Transverse colon (tissue), 4 donors: ENCODE measurements at regions not wholly inside any gene's neighbourhood (a gene's known extent, or its start where the extent isn't known, plus 50 kb on each side); places are given as distances from the start of the nearest gene placed in this dataset.

Experiments used
- DNase-seq: peaks from one replicate; pipeline ENCODE4 v3.0.0-alpha.2; 2019
- H3K27ac ChIP-seq, 4 donors: fragments of 200-600 bp; sonication (generic); 2 replicates each; pipeline ENCODE4 v1.5.1; 2016 to 2018; ENCODE audit warnings: inconsistent platforms in 4 of 4
- H3K27me3 ChIP-seq: fragments of 200-600 bp; sonication (generic); 2 replicates; pipeline ENCODE4 v1.5.1; 2017; ENCODE audit warnings: inconsistent platforms
- H3K36me3 ChIP-seq, 4 donors: fragments of 200-600 bp; sonication (generic); 2 replicates each; pipeline ENCODE4 v1.5.1; 2017 to 2019; ENCODE audit warnings: inconsistent platforms in 4 of 4
- H3K4me1 ChIP-seq, 4 donors: fragments of 200-600 bp; sonication (generic); 2 replicates each; pipeline ENCODE4 v1.5.1; 2017 to 2020; ENCODE audit warnings: inconsistent platforms in 4 of 4
- H3K4me3 ChIP-seq, 4 donors: fragments of 200-600 bp; sonication (generic); 1 replicate in 1 of 4; 2 replicates in 3 of 4; pipeline versions ENCODE4 v1.5.1 to v1.6.1; 2017 to 2019; ENCODE audit warnings: inconsistent platforms in 4 of 4
- H3K9me3 ChIP-seq, 2 donors: fragments of 200-600 bp; sonication (generic); 2 replicates each; pipeline ENCODE4 v1.5.1; 2017 to 2019; ENCODE audit warnings: inconsistent platforms in 2 of 2
- EP300 ChIP-seq: sonication (generic); formaldehyde crosslinking; IDR thresholded peaks from one replicate; pipeline ENCODE4 v1.6.1; 2017; ENCODE audit warnings: antibody characterized with exemption, low read depth
- POLR2A ChIP-seq: fragments of 450-650 bp; IDR thresholded peaks from one replicate; pipeline ENCODE4 v1.6.1; 2016; ENCODE audit warnings: antibody characterized with exemption, mild to moderate bottlenecking, moderate library complexity
- POLR2AphosphoS5 ChIP-seq, 3 donors: sonication (generic); formaldehyde crosslinking; IDR thresholded peaks; one replicate each; pipeline ENCODE4 v1.6.1; 2016; ENCODE audit warnings: antibody characterized with exemption in 3 of 3
- WGBS, 2 donors: methylation state at CpG; one replicate each; pipeline ENCODE4 v1.1.5; 2018; ENCODE audit warnings: low coverage in 1 of 2; 5-methylcytosine and 5-hydroxymethylcytosine counted together
- in situ Hi-C, 4 donors: fragments of 200-750 bp; cut with MboI; loops; one replicate each; pipeline versions ENCODE4 v1.15.0 to v1.15.1; 2017; ENCODE audit warnings: low sequenced_read_pairs in 3 of 4, low pct_ligation_motif_present in 1 of 4, low pct_unique_long_range_greater_than_20kb in 1 of 4
- intact Hi-C: fragments of 100-400 bp; cut with DNase I; formaldehyde crosslinking; loops from one replicate; pipeline ENCODE4 v1.15.1; 2023; ENCODE audit warnings: low total_unique reads
- TF ChIP-seq, protein P1 (sequence below), 5 experiments: fragments of 200-600 bp in 3 of 5; fragments of 450-650 bp in 2 of 5; sonication (generic) in 3 of 5; IDR thresholded peaks; 1 replicate in 2 of 5; 2 replicates in 3 of 5; pipeline ENCODE4 v1.5.1; 2016 to 2017; ENCODE audit warnings: antibody characterized with exemption in 5 of 5, inconsistent platforms in 3 of 5, mild to moderate bottlenecking in 2 of 5, moderate library complexity in 1 of 5

DNA sequence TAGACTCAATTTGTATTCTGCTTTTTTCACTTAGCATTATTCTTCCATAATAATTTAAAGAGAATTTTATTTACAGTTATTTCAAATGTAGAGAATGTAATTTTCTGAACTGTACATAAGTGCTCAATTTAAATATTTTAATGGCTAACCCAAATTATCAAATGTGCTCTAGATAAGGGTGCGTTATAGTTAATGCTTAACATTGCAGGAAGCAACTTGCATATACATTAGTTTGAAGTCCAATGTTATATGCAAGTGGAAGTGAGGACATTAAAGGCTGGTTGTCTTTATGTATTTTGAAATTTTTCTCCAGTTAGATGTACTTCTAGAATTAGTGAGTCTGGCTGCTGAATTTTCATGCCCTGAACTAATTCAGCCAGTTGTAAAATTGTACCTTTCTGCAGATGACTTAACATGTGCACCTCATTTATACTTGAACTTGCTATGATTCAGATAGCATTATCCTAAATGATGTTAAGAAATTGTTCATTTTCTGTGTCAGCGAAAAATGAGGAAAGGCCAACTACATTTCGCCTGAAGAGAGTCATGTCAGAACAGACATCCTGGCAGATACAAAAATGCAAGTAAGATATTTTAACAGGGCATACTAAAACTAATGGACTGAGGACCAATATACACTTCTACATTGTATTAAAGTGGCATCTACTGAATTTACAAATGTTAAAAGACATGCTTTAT, 59.2 kb upstream of the GAREM1 start:
- peaks cover 0 to 20% (median 8%) of the 10 kb centered on the region in 4 donors for H3K4me1 ChIP-seq
- no peaks in the 10 kb centered on the region for H3K27me3 ChIP-seq
- H3K27ac ChIP-seq, result no peak overlapping the region
- no peak for TF ChIP-seq EP300
- no peaks in the 10 kb centered on the region for H3K36me3 ChIP-seq
- intact Hi-C loops, result no loop called here
- H3K4me3 ChIP-seq, result no peak overlapping the region
- 56 to 69% methylated on average over 3 of the region's 3 CpGs for WGBS, 2 donors
- no peak for DNase-seq
- H3K9me3 ChIP-seq, result no peaks in the 10 kb centered on the region
- in situ Hi-C loops, result loop anchor here in 1 of 4 donors (10.0 kb wide), 1 partner anchor 55 kb away; the partner anchor contains the start of gene GAREM1

DNA sequence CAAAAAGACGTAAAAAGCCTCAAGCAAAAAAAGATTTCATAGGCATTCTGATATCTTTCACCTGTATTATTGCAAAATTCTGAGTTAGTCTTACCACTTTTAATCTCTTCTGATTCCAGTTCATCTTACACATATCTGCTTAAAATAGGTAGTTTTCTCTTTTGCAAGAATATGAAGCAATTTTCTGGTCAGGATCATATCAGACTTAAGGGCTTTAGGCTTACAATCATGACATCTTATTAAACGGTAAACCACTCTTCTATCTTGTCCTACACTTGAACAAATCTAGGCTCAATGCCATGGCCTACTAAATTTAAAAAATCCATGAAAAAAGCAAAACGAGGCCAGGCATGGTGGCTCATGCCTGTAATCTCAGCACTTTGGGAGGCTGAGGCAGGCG, 50.1 kb upstream of the GAREM1 start:
- no peak overlapping the region for H3K4me3 ChIP-seq
- in situ Hi-C loops (loop anchor here in 1 of 4 donors (10.0 kb wide), 1 partner anchor 46 kb away; the partner anchor contains the start of gene GAREM1), intact Hi-C loops (no loop called here)
- no peaks in the 10 kb centered on the region for H3K9me3 ChIP-seq
- TF ChIP-seq POLR2AphosphoS5 (IDR thresholded peaks at IDR 0.05) (no peak), POLR2A (no peak), EP300 (no peak)
- TF ChIP-seq, protein P1, sequence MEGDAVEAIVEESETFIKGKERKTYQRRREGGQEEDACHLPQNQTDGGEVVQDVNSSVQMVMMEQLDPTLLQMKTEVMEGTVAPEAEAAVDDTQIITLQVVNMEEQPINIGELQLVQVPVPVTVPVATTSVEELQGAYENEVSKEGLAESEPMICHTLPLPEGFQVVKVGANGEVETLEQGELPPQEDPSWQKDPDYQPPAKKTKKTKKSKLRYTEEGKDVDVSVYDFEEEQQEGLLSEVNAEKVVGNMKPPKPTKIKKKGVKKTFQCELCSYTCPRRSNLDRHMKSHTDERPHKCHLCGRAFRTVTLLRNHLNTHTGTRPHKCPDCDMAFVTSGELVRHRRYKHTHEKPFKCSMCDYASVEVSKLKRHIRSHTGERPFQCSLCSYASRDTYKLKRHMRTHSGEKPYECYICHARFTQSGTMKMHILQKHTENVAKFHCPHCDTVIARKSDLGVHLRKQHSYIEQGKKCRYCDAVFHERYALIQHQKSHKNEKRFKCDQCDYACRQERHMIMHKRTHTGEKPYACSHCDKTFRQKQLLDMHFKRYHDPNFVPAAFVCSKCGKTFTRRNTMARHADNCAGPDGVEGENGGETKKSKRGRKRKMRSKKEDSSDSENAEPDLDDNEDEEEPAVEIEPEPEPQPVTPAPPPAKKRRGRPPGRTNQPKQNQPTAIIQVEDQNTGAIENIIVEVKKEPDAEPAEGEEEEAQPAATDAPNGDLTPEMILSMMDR (IDR thresholded peaks at IDR 0.05), result no peak
- H3K4me1 ChIP-seq, result peaks cover 0 to 2% (median 0%) of the 10 kb centered on the region in 4 donors
- no peaks in the 10 kb centered on the region for H3K36me3 ChIP-seq
- no peak for DNase-seq
- H3K27ac ChIP-seq, result no peak overlapping the region
- 74 to 88% methylated on average over 3 to 4 of the region's 4 CpGs for WGBS, 2 donors
- no peaks in the 10 kb centered on the region for H3K27me3 ChIP-seq
